ENCODE measurements at regions not wholly inside any gene's neighbourhood (a gene's known extent, or its start where the extent isn't known, plus 50 kb on each side); places are given as distances from the start of the nearest gene placed in this dataset.

DNA sequence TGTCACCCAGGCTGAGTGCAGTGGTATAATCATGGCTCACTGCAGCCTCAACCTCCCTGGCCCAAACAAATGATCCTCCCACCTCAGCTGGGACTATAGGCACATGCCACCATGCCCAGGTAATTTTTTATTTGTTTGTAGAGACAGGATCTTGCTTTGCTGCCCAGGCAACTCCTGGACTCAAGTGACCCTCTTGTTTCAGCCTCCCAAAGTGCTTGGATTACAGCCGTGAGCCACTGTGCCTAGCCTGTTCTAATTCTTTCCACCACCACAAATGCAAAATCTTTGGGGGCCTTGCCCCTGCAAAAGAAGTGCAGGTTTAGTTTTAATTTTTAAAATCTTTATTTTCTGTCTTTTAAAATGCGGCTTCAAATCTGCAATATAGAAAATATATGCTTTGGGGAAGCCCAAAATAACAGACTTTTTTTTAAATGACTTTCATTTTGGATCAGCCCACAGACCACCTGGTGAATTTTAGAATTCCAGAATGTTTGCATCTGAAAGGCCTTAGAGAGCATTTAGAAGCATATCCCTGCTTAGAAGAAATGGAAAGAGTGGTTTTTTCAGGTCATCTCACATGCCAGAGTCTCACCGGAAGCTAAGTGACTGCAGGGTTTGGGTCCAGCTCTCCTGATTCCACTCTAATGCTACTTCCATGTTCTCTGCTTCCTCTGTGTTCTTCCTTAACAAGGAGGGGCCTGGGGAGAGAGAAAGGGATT, 111.4 kb upstream of the FER start:
- Histone ChIP-seq H3K27me3 (no peaks in the 10 kb centered on the region), H3K36me3 (no peaks in the 10 kb centered on the region), H3K4me1 (no peaks in the 10 kb centered on the region), H3K27ac (no peak overlapping the region), H3K9me3 (no peaks in the 10 kb centered on the region), H3K4me3 (no peak overlapping the region)
- intact Hi-C loops (cut with DNase I): no loop called here
- DNase-seq: no peak
- no peak for ATAC-seq
- TF ChIP-seq, protein P1, sequence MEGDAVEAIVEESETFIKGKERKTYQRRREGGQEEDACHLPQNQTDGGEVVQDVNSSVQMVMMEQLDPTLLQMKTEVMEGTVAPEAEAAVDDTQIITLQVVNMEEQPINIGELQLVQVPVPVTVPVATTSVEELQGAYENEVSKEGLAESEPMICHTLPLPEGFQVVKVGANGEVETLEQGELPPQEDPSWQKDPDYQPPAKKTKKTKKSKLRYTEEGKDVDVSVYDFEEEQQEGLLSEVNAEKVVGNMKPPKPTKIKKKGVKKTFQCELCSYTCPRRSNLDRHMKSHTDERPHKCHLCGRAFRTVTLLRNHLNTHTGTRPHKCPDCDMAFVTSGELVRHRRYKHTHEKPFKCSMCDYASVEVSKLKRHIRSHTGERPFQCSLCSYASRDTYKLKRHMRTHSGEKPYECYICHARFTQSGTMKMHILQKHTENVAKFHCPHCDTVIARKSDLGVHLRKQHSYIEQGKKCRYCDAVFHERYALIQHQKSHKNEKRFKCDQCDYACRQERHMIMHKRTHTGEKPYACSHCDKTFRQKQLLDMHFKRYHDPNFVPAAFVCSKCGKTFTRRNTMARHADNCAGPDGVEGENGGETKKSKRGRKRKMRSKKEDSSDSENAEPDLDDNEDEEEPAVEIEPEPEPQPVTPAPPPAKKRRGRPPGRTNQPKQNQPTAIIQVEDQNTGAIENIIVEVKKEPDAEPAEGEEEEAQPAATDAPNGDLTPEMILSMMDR (IDR thresholded peaks at IDR 0.05): no peak

DNA sequence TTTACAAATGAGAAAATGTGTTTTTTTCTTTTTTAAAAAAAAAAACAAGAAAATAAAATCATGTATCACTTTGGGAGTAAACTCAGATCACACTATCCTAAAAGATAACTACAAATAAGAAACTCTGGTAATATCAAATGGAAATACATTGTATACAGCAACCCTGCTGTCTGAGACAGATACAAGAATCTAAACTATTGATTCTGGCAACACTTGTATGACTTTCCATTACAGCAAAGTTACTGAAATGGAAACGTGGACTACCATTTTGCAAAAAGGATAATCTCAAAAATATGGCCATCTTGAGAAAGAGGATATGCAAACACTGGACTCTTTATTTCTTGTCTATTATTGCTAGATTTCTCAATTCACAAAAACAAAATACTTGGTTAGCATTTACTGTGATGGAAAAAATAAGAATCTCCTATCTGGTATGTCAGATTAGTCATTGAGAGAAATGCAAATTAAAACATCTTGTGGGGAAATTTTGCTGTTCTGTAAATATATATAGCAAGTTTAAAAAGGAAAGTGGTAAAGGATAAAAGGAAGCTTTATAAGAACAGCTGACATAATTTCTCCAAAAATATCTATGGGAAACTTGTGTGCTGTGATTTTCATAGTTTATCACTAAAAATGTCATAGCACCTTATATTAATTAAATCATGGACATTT, 112.9 kb upstream of the FER start:
- no peaks in the 10 kb centered on the region for H3K9me3 ChIP-seq
- no peaks in the 10 kb centered on the region for H3K4me1 ChIP-seq
- no peaks in the 10 kb centered on the region for H3K27me3 ChIP-seq
- ATAC-seq (no peak), DNase-seq (no peak)
- H3K27ac ChIP-seq: no peak overlapping the region
- intact Hi-C loops (cut with DNase I): no loop called here
- TF ChIP-seq, protein P1 (IDR thresholded peaks at IDR 0.05): no peak
- H3K4me3 ChIP-seq: no peak overlapping the region
- H3K36me3 ChIP-seq: no peaks in the 10 kb centered on the region

DNA sequence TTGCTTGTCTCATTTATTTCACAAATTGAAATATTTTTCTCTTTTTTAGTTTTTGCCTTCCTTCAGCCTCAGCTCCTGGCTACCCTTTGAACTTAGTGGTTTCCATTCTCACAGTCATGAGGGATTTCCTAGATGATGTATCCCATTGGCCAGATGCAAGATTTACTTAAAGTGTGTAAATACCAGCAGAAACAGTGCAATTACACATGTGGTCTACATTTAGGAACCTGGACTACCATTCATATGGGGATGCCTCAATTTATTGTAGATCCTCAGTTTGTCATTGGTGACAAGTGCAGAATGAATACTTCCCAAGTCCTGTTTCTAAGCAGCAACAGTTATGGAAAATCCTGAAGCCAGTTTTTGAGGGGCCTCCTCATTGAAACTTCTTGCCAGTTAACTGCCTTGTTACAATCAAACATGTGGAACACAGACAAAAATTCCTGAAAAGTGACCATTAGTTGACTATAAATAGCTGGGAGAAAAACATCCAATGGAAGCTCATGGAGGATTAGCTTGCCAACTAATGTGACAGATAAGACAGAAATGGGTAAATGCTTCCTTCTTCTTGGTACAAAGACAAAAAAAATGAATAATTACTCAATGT, 113.6 kb upstream of the FER start:
- intact Hi-C loops (cut with DNase I): no loop called here
- TF ChIP-seq, protein P1 (IDR thresholded peaks at IDR 0.05): no peak
- no peak for DNase-seq
- no peaks in the 10 kb centered on the region for H3K27me3 ChIP-seq
- no peaks in the 10 kb centered on the region for H3K4me1 ChIP-seq
- H3K9me3 ChIP-seq: no peaks in the 10 kb centered on the region
- no peaks in the 10 kb centered on the region for H3K36me3 ChIP-seq
- H3K27ac ChIP-seq: no peak overlapping the region
- no peak overlapping the region for H3K4me3 ChIP-seq
- ATAC-seq: no peak

DNA sequence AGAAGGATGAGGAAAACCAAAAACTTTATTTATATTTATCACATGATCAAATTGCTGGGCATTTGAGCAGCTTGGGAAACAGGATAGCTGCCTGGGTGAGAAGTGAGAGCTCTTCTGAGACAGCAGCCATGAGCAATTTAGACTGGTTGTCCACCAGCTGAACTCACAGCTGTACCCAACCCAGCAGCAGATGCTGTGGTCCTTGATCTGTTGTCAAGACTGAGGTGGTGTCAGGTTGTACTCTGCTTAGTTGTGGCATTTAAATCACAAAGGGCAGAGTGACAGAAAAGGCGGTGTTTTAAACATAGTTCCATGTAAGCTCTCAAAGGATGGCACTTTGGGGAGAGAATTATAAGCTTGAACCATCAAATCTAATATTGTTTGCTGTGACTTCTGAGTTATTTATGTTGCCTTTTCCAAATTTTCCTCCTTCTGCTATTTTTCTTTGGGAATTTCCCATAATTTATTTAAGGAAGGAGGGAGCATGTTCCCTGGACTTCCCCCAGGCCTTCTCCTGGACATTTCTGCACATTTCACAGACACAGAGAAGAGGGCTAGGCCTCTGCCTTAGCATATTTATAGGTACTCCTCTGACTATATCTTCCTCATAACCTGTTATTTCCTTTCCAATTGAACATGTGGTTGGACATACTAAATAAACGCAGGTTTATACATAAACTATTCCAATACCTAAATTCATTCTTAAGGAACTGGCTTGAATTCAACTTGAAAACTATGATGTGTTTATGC, 117.7 kb upstream of the FER start:
- Histone ChIP-seq H3K4me3 (no peak overlapping the region), H3K4me1 (no peaks in the 10 kb centered on the region), H3K36me3 (no peaks in the 10 kb centered on the region), H3K9me3 (no peaks in the 10 kb centered on the region), H3K27ac (no peak overlapping the region), H3K27me3 (no peaks in the 10 kb centered on the region)
- TF ChIP-seq, protein P1 (IDR thresholded peaks at IDR 0.05): no peak
- intact Hi-C loops (cut with DNase I): no loop called here
- DNase-seq (no peak), ATAC-seq (no peak)

DNA sequence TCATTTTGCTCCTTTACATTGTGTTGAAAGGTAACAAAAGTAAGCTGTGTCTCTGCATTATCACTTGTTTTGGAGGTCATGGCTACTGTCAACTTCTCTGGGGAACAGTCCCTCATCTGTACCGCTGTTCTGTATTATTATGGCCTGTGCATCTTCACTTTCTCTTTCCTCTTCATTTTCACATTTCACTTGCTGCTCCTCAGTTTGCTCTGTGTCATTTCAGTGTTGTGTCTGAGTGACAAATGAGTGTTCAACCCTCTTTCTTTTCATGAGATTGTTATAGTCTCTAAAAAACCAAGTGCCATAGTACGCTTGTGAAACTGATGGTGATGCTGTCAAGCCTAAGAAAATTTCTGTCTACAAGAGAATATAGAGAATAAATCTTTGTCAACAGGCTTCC, 122.0 kb upstream of the FER start:
- TF ChIP-seq, protein P1 (IDR thresholded peaks at IDR 0.05): no peak
- H3K4me3 ChIP-seq: no peak overlapping the region
- no peaks in the 10 kb centered on the region for H3K27me3 ChIP-seq
- DNase-seq (no peak), ATAC-seq (no peak)
- H3K27ac ChIP-seq: no peak overlapping the region
- intact Hi-C loops (cut with DNase I): no loop called here
- no peaks in the 10 kb centered on the region for H3K4me1 ChIP-seq
- H3K36me3 ChIP-seq: no peaks in the 10 kb centered on the region
- H3K9me3 ChIP-seq: no peaks in the 10 kb centered on the region

All from upper lobe of right lung (tissue), 1 donor.